Lower leg skin (tissue), 3 donors: ENCODE measurements at regions not wholly inside any gene's neighbourhood (a gene's known extent, or its start where the extent isn't known, plus 50 kb on each side); places are given as distances from the start of the nearest gene placed in this dataset.

Source experiments
- CTCF ChIP-seq, 3 donors: fragments of 450-650 bp; IDR thresholded peaks; one replicate each; pipeline ENCODE4 v1.5.1; 2016; ENCODE audit warnings: antibody characterized with exemption in 3 of 3, mild to moderate bottlenecking in 3 of 3, moderate library complexity in 2 of 3
- POLR2A ChIP-seq, 2 donors: fragments of 450-650 bp; IDR thresholded peaks; one replicate each; pipeline ENCODE4 v1.6.1; 2016 to 2017; ENCODE audit warnings: antibody characterized with exemption in 2 of 2, mild to moderate bottlenecking in 1 of 2, moderate library complexity in 1 of 2

GRCh38 chr15:77857419-77857818 lies 220.1 kb downstream of the TBC1D2B start:
- no peak for TF ChIP-seq POLR2A (IDR thresholded peaks at IDR 0.05)
- TF ChIP-seq CTCF (IDR thresholded peaks at IDR 0.05) = no peak
